ENCODE measurements at regions not wholly inside any gene's neighbourhood (a gene's known extent, or its start where the extent isn't known, plus 50 kb on each side); places are given as distances from the start of the nearest gene placed in this dataset.

DNA sequence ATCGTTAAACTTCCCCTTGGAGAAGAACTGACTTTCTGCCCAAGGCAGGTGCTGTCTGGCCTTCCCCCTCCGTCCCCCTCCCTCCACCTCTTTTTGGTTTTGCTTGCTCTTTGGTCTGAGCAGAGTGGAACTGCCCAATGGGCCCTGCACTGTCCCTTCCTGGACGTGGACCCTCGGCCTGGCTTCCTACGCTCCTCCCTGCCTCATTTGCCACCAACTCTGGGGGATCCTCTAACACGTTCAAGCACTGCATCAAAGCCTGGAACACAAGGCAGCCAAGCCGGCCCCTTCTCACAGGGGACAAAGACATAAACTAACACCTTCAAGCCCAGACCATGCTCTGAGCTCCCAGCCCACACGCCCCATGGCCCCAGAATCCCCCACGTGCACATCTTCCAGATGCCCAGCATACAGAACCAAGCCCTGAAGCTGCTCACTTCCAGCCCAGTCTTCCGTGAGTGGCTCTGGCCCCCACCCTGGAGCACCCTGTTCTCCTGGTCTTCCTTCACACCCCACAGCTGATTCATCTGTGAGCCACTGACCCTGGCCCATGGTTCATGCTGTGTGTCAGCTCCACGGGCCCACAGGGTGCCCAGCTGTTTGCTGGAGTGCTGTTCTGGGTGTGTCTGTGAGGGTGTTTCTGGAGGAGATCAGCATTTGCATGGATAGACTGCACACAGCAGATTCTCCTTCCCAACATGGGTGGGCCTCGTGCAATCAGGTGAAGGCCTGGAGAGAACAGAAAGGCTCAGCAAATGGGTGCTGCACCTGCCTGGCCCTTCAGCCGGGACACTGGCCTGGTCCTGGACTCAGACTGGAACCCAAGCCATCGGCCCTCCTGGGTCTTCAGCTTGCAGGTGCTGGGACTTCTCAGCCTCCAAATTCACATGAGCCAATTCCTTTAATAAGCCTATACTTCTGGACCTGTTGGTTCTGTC, 247.1 kb upstream of the SALL3 start:
- Mint-ChIP-seq H3K4me3 (no peak overlapping the region), H3K27me3 (ENCODE audit: low read depth, poor library complexity) (no peaks in the 10 kb centered on the region), H3K9me3 (no peaks in the 10 kb centered on the region), H3K4me1 (peaks cover 25% of the 10 kb centered on the region), H3K36me3 (ENCODE audit: low read depth) (no peaks in the 10 kb centered on the region), H3K27ac (no peak overlapping the region)
- TF ChIP-seq, protein P1, sequence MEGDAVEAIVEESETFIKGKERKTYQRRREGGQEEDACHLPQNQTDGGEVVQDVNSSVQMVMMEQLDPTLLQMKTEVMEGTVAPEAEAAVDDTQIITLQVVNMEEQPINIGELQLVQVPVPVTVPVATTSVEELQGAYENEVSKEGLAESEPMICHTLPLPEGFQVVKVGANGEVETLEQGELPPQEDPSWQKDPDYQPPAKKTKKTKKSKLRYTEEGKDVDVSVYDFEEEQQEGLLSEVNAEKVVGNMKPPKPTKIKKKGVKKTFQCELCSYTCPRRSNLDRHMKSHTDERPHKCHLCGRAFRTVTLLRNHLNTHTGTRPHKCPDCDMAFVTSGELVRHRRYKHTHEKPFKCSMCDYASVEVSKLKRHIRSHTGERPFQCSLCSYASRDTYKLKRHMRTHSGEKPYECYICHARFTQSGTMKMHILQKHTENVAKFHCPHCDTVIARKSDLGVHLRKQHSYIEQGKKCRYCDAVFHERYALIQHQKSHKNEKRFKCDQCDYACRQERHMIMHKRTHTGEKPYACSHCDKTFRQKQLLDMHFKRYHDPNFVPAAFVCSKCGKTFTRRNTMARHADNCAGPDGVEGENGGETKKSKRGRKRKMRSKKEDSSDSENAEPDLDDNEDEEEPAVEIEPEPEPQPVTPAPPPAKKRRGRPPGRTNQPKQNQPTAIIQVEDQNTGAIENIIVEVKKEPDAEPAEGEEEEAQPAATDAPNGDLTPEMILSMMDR (IDR thresholded peaks at IDR 0.05) = no peak
- DNase-seq = no peak

DNA sequence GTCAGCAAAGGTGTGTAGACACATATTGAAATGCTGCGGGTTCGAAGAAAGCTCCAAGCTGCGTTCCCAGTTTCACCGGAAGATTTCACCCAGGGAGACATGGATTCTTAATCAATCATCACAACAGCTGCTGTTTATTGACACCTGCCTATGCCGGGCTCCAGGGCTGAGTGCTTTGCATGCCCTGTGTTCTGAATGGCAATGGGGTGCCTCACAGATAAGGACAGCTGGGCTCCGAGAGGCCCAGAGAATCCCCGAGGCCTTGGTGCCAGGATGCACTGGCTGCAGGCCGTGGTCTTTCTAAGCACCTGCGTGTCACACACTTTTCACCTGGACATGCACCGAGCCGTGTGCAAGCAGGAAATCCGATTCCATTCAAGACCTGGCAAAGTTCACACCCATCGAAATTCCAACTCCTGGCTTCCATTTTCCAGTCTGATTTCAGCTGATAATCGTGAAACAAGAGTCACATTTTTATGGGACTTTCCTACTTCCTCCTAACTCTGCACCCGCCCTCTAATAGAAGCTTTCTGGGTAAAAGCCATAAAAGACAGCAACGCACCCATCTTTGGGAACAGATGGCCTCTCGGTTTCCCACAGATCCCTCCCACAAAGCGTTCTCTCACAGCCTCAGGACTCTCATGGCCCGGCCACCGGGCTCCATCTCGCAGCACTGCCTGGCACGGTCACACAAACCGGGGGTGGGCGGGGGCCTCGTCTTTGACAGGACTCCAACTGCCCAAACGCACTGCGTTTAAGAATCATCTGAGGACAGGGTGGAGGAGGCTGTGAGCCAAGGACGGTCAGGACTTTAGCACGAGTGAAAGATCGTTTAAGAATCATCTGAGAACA, 245.6 kb upstream of the SALL3 start:
- no peak for DNase-seq
- H3K36me3 Mint-ChIP-seq (ENCODE audit: low read depth) = no peaks in the 10 kb centered on the region
- no peaks in the 10 kb centered on the region for H3K9me3 Mint-ChIP-seq

DNA sequence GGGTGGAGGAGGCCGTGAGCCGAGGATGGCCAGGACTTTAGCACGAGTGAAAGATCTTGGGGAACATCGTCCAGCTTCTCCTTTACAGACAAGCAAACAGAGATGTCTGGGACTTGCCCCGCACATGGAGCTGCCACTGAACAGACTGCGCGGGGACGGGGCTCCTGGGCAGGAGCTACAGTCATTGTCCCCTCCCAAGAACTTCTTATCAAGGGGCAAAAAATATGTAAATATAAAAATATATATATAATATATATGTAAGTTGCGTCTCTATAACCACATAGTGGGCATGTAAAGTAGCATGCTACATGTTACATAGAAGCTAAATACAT, 245.0 kb upstream of the SALL3 start:
- H3K9me3 Mint-ChIP-seq = no peaks in the 10 kb centered on the region
- DNase-seq = no peak
- TF ChIP-seq, protein P1 (IDR thresholded peaks at IDR 0.05) = no peak
- H3K4me3 Mint-ChIP-seq = no peak overlapping the region
- H3K36me3 Mint-ChIP-seq (ENCODE audit: low read depth) = no peaks in the 10 kb centered on the region
- H3K27me3 Mint-ChIP-seq (ENCODE audit: low read depth, poor library complexity) = no peaks in the 10 kb centered on the region
- H3K4me1 Mint-ChIP-seq = peaks cover 27% of the 10 kb centered on the region
- H3K27ac Mint-ChIP-seq = no peak overlapping the region

More for the DNA sequence above, 245.6 kb upstream of the SALL3 start:
- no peaks in the 10 kb centered on the region for H3K27me3 Mint-ChIP-seq (ENCODE audit: low read depth, poor library complexity)
- no peak overlapping the region for H3K27ac Mint-ChIP-seq
- H3K4me1 Mint-ChIP-seq = peaks cover 25% of the 10 kb centered on the region
- no peak overlapping the region for H3K4me3 Mint-ChIP-seq
- TF ChIP-seq, protein P1 (IDR thresholded peaks at IDR 0.05) = no peak

DNA sequence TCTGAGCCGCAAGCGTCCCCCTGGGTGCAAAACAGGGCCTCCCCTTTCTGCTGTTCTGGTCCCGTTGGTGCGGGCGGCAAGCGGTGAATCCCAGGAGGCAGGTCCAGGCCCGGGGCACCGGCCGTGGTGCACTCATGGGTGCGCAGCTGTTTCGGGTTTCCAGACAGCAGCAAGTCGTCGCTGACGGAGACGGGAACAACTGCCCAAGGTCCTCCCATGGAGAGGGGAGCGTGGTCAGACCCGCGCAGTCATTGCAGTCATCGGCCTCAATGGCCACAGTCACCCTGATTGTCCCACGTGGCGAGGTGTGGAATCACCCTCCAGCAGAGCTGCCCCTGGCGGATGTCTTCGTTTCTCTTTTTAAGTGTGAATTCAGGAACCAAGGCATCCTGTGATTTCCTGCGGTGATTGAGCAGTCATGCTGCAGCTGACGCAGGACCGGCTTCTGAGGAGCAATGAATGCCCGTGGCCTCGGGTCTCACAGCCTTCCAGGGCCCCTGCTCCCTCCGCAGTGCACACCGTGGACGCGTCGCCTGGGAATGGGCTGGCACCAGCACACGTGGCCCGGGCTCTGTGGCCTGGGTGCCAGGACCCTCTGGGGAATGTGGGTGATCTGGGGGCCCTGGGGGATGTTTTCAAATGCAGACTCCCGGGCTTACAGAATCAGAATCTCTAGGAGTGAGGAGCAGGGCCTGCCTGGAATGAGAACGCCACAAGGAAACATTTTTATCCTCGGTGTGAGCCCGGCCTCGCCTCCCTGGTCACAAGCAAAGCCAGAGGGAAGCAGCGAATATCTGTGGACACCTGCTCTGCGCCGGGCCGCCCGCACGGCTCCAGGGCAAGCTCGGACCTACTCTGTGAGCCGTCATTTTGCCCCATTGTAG, 244.2 kb upstream of the SALL3 start:
- TF ChIP-seq, protein P1 (IDR thresholded peaks at IDR 0.05) = no peak
- Mint-ChIP-seq H3K27ac (no peak overlapping the region), H3K4me3 (no peak overlapping the region), H3K27me3 (ENCODE audit: low read depth, poor library complexity) (no peaks in the 10 kb centered on the region), H3K36me3 (ENCODE audit: low read depth) (no peaks in the 10 kb centered on the region), H3K4me1 (peaks cover 31% of the 10 kb centered on the region), H3K9me3 (no peaks in the 10 kb centered on the region)
- DNase-seq = no peak

DNA sequence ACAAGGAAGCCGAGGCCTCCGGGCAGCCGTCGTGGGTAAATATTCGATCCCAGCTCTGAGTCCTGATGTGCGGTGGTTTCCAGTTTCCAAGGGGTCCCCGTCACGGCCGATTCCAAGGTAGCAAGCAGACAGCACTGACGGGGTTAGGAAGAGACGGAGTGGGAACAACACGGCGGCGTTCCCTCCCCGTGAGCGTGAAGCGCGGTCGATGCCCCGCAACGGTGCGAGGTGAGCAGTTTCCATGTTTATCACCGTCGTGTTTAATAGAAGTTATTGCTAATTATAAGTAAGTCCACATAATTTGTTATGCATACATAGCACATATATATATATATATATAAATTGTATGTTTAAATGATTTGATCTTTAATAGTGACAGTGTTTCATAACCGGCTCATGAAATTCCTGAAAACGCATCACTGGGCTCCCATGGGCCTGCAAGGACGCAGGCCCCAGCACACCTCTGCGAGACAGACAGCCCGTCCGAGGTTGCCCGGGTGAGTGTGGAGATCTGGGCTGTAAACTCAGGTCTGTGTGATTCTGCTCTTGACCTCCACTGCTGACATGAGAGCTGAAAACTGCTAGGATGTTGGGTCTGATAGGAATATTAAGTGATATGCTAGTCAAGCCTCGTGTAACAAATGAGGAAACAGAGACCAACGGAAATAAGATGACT, 243.5 kb upstream of the SALL3 start:
- no peak for DNase-seq
- TF ChIP-seq, protein P1 (IDR thresholded peaks at IDR 0.05) = no peak
- Mint-ChIP-seq H3K9me3 (no peaks in the 10 kb centered on the region), H3K36me3 (ENCODE audit: low read depth) (no peaks in the 10 kb centered on the region), H3K4me1 (peaks cover 31% of the 10 kb centered on the region), H3K4me3 (no peak overlapping the region), H3K27me3 (ENCODE audit: low read depth, poor library complexity) (no peaks in the 10 kb centered on the region), H3K27ac (no peak overlapping the region)
